Activated naive CD8-positive, alpha-beta T cell treated with anti-CD3 and anti-CD28 coated beads, Interleukin-2, amount 10 ng/mL, durations not matched to agents 7 days and 5 days (primary cell): ENCODE measurements at regions not wholly inside any gene's neighbourhood (a gene's known extent, or its start where the extent isn't known, plus 50 kb on each side); places are given as distances from the start of the nearest gene placed in this dataset.

Experiments used
- ATAC-seq: fragments of 150-1000 bp; cut with Tn5 transposase; one replicate; pipeline ENCODE4 v1.10.0; 2021; ENCODE audit warnings: low read depth, moderate library complexity
- POLR2A ChIA-PET: fragments of 350-600 bp; sonication (Branson Sonifier 250); formaldehyde crosslinking; loops from one replicate; lab custom pipeline; 2021; ENCODE audit warnings: antibody characterized with exemption; lab: Charles Lee
- DNase-seq: peaks from one replicate; pipeline ENCODE4 v3.0.0; 2021
- H3K27ac Mint-ChIP-seq: one replicate; pipeline ENCODE4 v1.8.0; 2022; ENCODE audit warnings: mild to moderate bottlenecking, mixed read lengths
- H3K27me3 Mint-ChIP-seq: one replicate; pipeline ENCODE4 v1.8.0; 2022; ENCODE audit warnings: mild to moderate bottlenecking, moderate library complexity, mixed read lengths
- H3K36me3 Mint-ChIP-seq: one replicate; pipeline ENCODE4 v1.8.0; 2021; ENCODE audit warnings: mild to moderate bottlenecking, mixed read lengths
- H3K4me1 Mint-ChIP-seq: one replicate; pipeline ENCODE4 v1.8.0; 2021; ENCODE audit warnings: mixed read lengths
- H3K4me3 Mint-ChIP-seq: one replicate; pipeline ENCODE4 v1.8.0; 2022; ENCODE audit warnings: mild to moderate bottlenecking, moderate library complexity, mixed read lengths
- H3K9me3 Mint-ChIP-seq: one replicate; pipeline ENCODE4 v1.8.0; 2021; ENCODE audit warnings: mixed read lengths

- Mint-ChIP-seq H3K36me3 (no peaks in the 10 kb centered on the region), H3K4me1 (no peaks in the 10 kb centered on the region), H3K4me3 (no peak overlapping the region), H3K27ac (no peak overlapping the region), H3K9me3 (peaks cover 3% of the 10 kb centered on the region), H3K27me3 (no peaks in the 10 kb centered on the region)
- POLR2A ChIA-PET, result no interaction called here
- DNase-seq (no peak), ATAC-seq (no peak)
Measured at GRCh38 chr9:73613092-73613701, 461.5 kb downstream of the ANXA1 start.

GRCh38 chr9:73615557-73615956 lies 463.9 kb downstream of the ANXA1 start:
- Mint-ChIP-seq H3K4me3 (no peak overlapping the region), H3K27me3 (no peaks in the 10 kb centered on the region), H3K36me3 (no peaks in the 10 kb centered on the region), H3K9me3 (peaks cover 4% of the 10 kb centered on the region), H3K27ac (no peak overlapping the region), H3K4me1 (no peaks in the 10 kb centered on the region)
- DNase-seq (no peak), ATAC-seq (no peak)
- POLR2A ChIA-PET, result no interaction called here

GRCh38 chr9:73617586-73617985 lies 465.9 kb downstream of the ANXA1 start:
- DNase-seq, result no peak
- Mint-ChIP-seq H3K27me3 (no peaks in the 10 kb centered on the region), H3K27ac (no peak overlapping the region), H3K36me3 (no peaks in the 10 kb centered on the region), H3K4me1 (no peaks in the 10 kb centered on the region), H3K4me3 (no peak overlapping the region), H3K9me3 (peaks cover 4% of the 10 kb centered on the region)
- ATAC-seq, result no peak
- POLR2A ChIA-PET, result no interaction called here

DNA sequence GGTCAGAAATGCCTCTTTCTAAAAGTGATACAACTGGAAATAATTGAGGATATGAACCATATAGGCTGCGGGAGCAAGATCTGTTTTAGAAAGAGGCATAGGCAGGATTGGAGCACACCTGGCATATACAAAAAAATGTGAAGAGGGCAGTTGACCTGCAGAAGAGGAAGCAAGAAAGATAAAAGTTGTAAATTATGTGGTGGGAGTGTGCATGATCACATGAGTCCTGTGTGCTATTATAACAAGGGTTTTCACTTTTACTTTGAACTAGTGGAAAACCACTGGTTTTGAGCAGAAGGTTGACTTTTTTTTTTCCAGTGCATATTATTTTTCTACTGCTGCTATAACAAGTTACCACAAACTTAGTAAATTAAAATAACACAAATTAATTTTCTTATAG lies 489.3 kb downstream of the ANXA1 start:
- Mint-ChIP-seq H3K27ac (no peak overlapping the region), H3K27me3 (no peaks in the 10 kb centered on the region), H3K9me3 (no peaks in the 10 kb centered on the region), H3K4me1 (no peaks in the 10 kb centered on the region), H3K4me3 (no peak overlapping the region), H3K36me3 (no peaks in the 10 kb centered on the region)
- ATAC-seq, result no peak
- no peak for DNase-seq
- POLR2A ChIA-PET, result no interaction called here

- Mint-ChIP-seq H3K4me1 (no peaks in the 10 kb centered on the region), H3K36me3 (no peaks in the 10 kb centered on the region), H3K27me3 (no peaks in the 10 kb centered on the region), H3K9me3 (no peaks in the 10 kb centered on the region), H3K27ac (no peak overlapping the region), H3K4me3 (no peak overlapping the region)
- DNase-seq (no peak), ATAC-seq (no peak)
- POLR2A ChIA-PET, result no interaction called here
Measured at GRCh38 chr9:73643379-73644013, 491.8 kb downstream of the ANXA1 start.

GRCh38 chr9:73647560-73647959 lies 495.9 kb downstream of the ANXA1 start:
- Mint-ChIP-seq H3K9me3 (peaks cover under 1% of the 10 kb centered on the region), H3K4me3 (no peak overlapping the region), H3K36me3 (no peaks in the 10 kb centered on the region), H3K4me1 (no peaks in the 10 kb centered on the region), H3K27me3 (no peaks in the 10 kb centered on the region), H3K27ac (no peak overlapping the region)
- DNase-seq (no peak), ATAC-seq (no peak)
- POLR2A ChIA-PET, result no interaction called here

- ATAC-seq, result no peak
- H3K4me1 Mint-ChIP-seq, result no peaks in the 10 kb centered on the region
- DNase-seq, result no peak
- no peaks in the 10 kb centered on the region for H3K36me3 Mint-ChIP-seq
- POLR2A ChIA-PET, result no interaction called here
- no peak overlapping the region for H3K4me3 Mint-ChIP-seq
- H3K9me3 Mint-ChIP-seq, result peaks cover 2% of the 10 kb centered on the region
- H3K27me3 Mint-ChIP-seq, result no peaks in the 10 kb centered on the region
- no peak overlapping the region for H3K27ac Mint-ChIP-seq
Measured at GRCh38 chr9:73649552-73649951, 497.9 kb downstream of the ANXA1 start.

GRCh38 chr9:73655363-73655762 lies 503.7 kb downstream of the ANXA1 start:
- H3K36me3 Mint-ChIP-seq, result no peaks in the 10 kb centered on the region
- ATAC-seq (no peak), DNase-seq (no peak)
- H3K4me1 Mint-ChIP-seq, result no peaks in the 10 kb centered on the region
- no peak overlapping the region for H3K27ac Mint-ChIP-seq
- peaks cover 2% of the 10 kb centered on the region for H3K9me3 Mint-ChIP-seq
- no peak overlapping the region for H3K4me3 Mint-ChIP-seq
- H3K27me3 Mint-ChIP-seq, result no peaks in the 10 kb centered on the region
- POLR2A ChIA-PET, result no interaction called here

DNA sequence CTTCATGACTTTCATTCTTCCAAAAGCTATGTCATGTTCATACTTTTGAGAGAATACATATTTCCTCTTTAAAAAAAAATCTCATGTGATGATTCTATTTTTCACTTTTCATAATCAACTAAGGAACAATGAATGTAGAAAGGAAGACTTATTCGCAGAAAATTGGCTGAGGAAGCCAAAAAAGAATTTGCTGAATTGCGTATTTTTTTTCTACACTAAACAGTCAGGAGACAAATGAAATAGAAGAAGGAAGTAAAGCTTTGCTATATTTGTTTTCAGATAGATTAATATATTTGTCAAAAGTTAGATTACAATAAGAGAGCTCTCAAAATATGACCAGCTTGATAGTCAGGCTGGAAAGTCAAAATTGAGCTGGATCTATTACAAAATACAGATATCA lies 504.2 kb downstream of the ANXA1 start:
- Mint-ChIP-seq H3K9me3 (peaks cover 2% of the 10 kb centered on the region), H3K27me3 (no peaks in the 10 kb centered on the region), H3K27ac (no peak overlapping the region), H3K4me3 (no peak overlapping the region), H3K36me3 (no peaks in the 10 kb centered on the region), H3K4me1 (no peaks in the 10 kb centered on the region)
- no peak for DNase-seq
- POLR2A ChIA-PET, result no interaction called here
- ATAC-seq, result no peak

DNA sequence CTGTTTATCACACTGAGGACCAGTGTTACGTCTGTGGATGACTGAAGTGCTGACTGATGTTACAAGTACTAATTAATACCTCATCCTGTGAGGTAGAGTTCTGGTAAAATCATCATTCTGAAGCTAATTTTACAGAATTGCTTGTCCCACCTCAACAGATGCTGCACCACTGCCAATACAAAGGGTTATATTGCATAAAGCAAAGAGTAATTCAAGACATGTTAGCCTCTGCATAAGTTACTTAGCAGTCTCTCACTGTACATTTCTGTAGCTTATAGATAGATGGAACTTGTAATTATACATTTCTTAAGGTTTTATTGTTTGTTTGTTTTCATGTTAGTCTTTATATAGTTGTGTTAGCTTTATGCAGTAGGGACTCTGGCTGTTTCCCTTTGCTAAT lies 513.6 kb downstream of the ANXA1 start:
- Mint-ChIP-seq H3K36me3 (no peaks in the 10 kb centered on the region), H3K9me3 (no peaks in the 10 kb centered on the region), H3K4me3 (no peak overlapping the region), H3K27ac (no peak overlapping the region), H3K27me3 (no peaks in the 10 kb centered on the region), H3K4me1 (no peaks in the 10 kb centered on the region)
- POLR2A ChIA-PET, result no interaction called here
- DNase-seq, result no peak
- ATAC-seq, result no peak

DNA sequence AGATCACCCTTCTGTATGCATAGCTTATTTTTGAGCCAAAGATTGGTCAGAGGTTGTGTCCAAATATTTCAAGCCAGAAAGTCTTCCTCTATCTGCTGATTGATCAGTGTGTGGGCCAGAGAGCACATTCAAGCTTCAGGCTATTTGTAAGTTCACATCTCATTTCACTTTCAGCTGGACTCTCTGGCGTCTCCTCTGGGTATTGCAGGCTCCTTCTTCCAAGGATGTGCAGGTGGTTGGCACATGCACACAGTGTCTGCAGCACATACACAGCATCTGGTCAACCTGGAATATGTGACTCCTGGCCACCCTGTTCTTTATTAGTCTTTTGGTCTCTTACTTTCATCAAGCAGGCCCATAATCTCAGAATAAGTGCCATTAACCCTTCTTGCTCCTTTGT lies 516.1 kb downstream of the ANXA1 start:
- H3K4me1 Mint-ChIP-seq, result no peaks in the 10 kb centered on the region
- DNase-seq (no peak), ATAC-seq (no peak)
- no peak overlapping the region for H3K27ac Mint-ChIP-seq
- no peaks in the 10 kb centered on the region for H3K9me3 Mint-ChIP-seq
- no peak overlapping the region for H3K4me3 Mint-ChIP-seq
- H3K36me3 Mint-ChIP-seq, result no peaks in the 10 kb centered on the region
- H3K27me3 Mint-ChIP-seq, result no peaks in the 10 kb centered on the region
- POLR2A ChIA-PET, result no interaction called here

DNA sequence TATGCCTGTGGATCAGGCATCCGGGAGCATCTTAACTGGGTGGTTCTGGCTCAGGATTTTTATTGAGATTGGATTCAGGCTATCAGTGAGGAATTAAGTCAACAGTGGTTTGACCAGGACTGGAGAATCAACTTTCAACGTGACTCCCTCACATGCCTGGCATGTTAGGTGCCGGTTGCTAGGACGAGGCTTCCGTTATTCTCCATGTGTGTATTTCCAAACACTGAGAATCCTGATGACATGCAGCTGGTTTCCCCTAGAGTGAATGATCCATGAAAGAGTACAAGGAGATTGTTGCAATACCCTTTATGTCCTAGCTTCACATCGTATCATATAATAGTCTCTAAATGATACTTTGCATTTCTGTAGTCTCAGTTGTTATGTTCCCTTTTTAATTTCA lies 529.2 kb downstream of the ANXA1 start:
- POLR2A ChIA-PET, result no interaction called here
- no peak for DNase-seq
- Mint-ChIP-seq H3K27me3 (no peaks in the 10 kb centered on the region), H3K4me3 (no peak overlapping the region), H3K27ac (no peak overlapping the region), H3K36me3 (no peaks in the 10 kb centered on the region), H3K9me3 (no peaks in the 10 kb centered on the region), H3K4me1 (no peaks in the 10 kb centered on the region)
- no peak for ATAC-seq

DNA sequence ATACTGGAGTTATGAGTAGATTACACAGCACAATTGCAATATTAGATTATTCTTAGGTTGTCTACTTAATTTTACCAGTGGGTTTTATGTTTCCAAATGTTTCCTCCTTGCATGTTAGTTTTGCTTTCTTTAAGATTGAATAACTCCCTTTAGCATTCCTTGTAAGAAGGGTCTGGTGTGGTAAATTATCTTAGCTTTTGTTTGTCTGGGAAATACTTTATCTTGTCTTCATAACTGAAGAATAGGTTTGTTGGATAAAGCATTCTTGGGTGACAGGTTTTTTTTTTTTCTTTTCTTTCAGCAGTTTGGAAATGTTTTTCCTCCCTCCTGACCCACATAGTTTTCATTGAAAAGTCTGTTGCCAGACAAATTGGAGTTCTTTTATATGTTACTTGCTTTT lies 531.1 kb downstream of the ANXA1 start:
- ATAC-seq (no peak), DNase-seq (no peak)
- no peaks in the 10 kb centered on the region for H3K27me3 Mint-ChIP-seq
- no peaks in the 10 kb centered on the region for H3K4me1 Mint-ChIP-seq
- H3K4me3 Mint-ChIP-seq, result no peak overlapping the region
- POLR2A ChIA-PET, result no interaction called here
- no peaks in the 10 kb centered on the region for H3K36me3 Mint-ChIP-seq
- H3K9me3 Mint-ChIP-seq, result no peaks in the 10 kb centered on the region
- H3K27ac Mint-ChIP-seq, result no peak overlapping the region

- Mint-ChIP-seq H3K36me3 (no peaks in the 10 kb centered on the region), H3K27me3 (no peaks in the 10 kb centered on the region), H3K4me3 (no peak overlapping the region), H3K4me1 (no peaks in the 10 kb centered on the region), H3K27ac (no peak overlapping the region), H3K9me3 (no peaks in the 10 kb centered on the region)
- no peak for ATAC-seq
- POLR2A ChIA-PET, result no interaction called here
- DNase-seq, result no peak
Measured at GRCh38 chr9:73683862-73684591, 532.4 kb downstream of the ANXA1 start.
